RWPE1 (cell line): ENCODE measurements at regions not wholly inside any gene's neighbourhood (a gene's known extent, or its start where the extent isn't known, plus 50 kb on each side); places are given as distances from the start of the nearest gene placed in this dataset.

Source experiments
- CTCF ChIA-PET: fragments of 350-600 bp; sonication (Branson Sonifier 250); formaldehyde crosslinking; extraction: SDS; loops from one replicate; lab custom pipeline; 2021; lab: Yijun Ruan, JAX
- POLR2A ChIA-PET: fragments of 400-600 bp; formaldehyde crosslinking; extraction: SDS; loops from one replicate; lab custom pipeline; 2020; ENCODE audit warnings: antibody characterized with exemption; ENCODE audit not compliant: low non-redundant PET; lab: Yijun Ruan, JAX
- DNase-seq: peaks from one replicate; pipeline ENCODE4 v3.0.0; 2012; ENCODE audit warnings: low spot score
- H3K27ac ChIP-seq: fragments of 450-650 bp; 2 replicates; pipeline ENCODE4 v1.5.1; 2017
- CTCF ChIP-seq: fragments of 450-650 bp; conservative IDR thresholded peaks from 2 replicates; pipeline ENCODE4 v1.5.1; 2017; ENCODE audit warnings: low read depth, mild to moderate bottlenecking

DNA sequence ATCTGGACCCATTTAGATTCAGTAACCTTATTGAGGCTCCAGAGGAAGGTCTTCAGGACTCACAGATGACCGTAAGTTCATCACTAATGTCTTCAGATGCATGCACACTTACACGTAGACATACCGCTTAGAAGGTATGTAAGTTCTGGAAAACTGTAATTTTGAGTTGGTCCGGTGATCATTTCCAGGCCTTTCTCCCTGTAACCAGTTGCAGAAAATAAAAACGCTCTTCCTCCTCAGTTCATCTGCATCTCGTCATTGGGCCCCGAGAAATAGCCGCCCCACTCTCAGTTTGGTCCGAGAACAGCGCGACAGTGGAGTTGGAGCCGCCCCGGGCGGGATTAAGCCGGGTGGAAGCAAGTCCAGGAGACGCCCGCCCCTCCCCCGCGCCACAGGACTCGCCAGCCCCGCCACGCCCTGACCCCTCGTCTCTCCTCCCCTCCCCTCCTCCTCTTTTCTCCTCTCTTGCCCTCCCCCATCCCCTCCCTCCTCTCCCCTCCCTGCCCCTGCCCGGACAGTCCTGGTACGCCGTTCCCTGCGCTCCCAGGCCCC is 83.7 kb downstream of the TNFAIP2 start:
- peak overlapping the region; percentile 32; the same call in 1 of the 2 replicates for H3K27ac ChIP-seq
- no peak for DNase-seq
- POLR2A ChIA-PET: no interaction called here

DNA sequence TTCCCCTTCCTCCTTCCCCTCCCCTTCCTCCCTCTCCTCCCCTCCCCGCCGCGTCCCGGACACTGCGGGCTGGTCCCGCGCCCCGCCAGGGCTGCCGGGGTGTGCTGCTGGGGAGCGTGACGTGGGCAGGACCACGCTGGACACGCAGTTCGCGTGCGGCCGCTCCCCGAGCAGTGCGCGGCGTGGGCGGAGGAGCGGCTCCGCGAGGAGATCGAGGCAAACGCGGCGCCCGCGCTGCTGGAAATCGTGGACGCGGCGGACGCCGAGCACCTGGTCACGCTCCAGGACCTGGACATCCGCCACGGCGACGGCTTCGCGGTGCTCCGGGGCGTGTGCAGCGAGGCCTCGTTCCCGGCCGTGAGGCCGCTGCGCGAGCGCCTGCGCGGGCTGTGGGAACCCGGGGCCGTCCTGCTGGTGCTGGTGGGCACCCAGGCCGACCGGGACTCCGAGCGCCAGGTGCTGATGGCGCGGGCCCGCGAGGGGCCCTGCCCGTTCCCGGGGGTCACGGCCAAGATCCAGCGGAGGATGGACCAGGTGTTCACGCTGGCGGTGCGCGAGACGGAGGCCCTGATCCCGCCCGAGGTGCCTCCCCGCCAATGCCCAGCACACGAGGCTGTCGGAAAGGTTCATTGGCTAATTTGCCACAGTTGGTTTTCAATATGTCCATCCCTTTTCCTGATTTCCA is 84.3 kb downstream of the TNFAIP2 start:
- peak overlapping the region; percentile 32; the same call in 1 of the 2 replicates for H3K27ac ChIP-seq
- ChIA-PET POLR2A (no interaction called here), CTCF (no interaction called here)
- no peak for TF ChIP-seq CTCF
- DNase-seq: no peak

More for the DNA sequence above, 83.7 kb downstream of the TNFAIP2 start:
- CTCF ChIA-PET: no interaction called here
- no peak for TF ChIP-seq CTCF

DNA sequence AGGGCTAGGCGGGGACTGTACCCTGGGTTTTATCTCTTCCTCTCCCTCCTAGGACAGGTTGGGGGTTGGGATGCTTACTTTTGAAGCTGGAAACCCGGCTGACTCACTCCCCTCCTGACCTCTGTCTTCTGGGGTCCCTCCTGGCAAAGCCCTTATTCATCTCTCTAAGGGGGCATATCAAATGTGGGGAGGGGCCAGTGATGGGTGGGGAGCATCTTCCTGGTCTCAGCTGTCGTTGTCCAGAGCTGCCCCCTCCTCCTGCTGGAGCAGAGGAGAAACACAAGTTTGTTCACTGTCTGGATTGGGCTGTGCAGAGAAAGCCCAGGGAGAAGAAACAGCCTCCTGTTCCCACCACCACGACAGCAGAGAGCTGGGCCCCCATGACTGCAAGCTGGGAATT is 85.8 kb downstream of the TNFAIP2 start:
- no peak for TF ChIP-seq CTCF
- POLR2A ChIA-PET: no interaction called here
- peak overlapping the region; percentile 16 for H3K27ac ChIP-seq
- CTCF ChIA-PET: interaction anchor here (0.7 kb wide), 1 partner anchor 52 kb away, joined by 3 read pairs; no protein-coding TSS in a partner anchor
- no peak for DNase-seq

- TF ChIP-seq CTCF: no peak
- POLR2A ChIA-PET: no interaction called here
- DNase-seq: no peak
- CTCF ChIA-PET: no interaction called here
- peak overlapping the region; percentile 16 for H3K27ac ChIP-seq
These were observed 86.2 kb downstream of the TNFAIP2 start for GRCh38 chr14:103209506-103209905.

DNA sequence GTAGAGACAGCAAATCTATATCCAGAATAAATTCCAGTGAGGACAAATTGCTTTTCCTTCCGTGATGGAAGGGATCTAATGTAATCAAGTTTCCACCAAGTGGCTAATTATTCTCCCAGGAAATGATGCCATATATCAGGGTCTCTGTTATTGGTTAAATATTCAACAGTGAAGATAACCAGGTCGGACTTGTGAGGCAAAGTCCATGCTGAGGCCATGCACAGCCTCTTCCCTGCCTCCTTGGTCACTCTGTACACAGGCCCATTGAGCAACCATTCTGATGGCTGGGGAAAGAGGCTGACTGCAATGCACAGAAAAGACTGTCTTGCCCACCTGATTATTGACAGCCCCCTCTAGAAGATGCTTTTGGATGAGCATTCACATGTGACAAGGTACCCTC is 90.1 kb downstream of the TNFAIP2 start:
- no peak for TF ChIP-seq CTCF
- no peak overlapping the region for H3K27ac ChIP-seq
- no peak for DNase-seq
- CTCF ChIA-PET: no interaction called here
- POLR2A ChIA-PET: no interaction called here

- no peak for DNase-seq
- ChIA-PET CTCF (no interaction called here), POLR2A (no interaction called here)
- no peak overlapping the region for H3K27ac ChIP-seq
- no peak for TF ChIP-seq CTCF
These were observed 91.2 kb downstream of the TNFAIP2 start for GRCh38 chr14:103214461-103214958.
